Sigmoid colon (tissue), 6 donors: ENCODE measurements at regions not wholly inside any gene's neighbourhood (a gene's known extent, or its start where the extent isn't known, plus 50 kb on each side); places are given as distances from the start of the nearest gene placed in this dataset.

Experiments
- DNase-seq: peaks from one replicate; pipeline ENCODE4 v3.0.0-alpha.2; 2019
- H3K27ac ChIP-seq, 4 donors: fragments of 200-600 bp; sonication (generic); one replicate each; pipeline ENCODE4 v1.5.1; 2016 to 2019; ENCODE audit warnings: mild to moderate bottlenecking in 1 of 4
- H3K27me3 ChIP-seq, 3 donors: fragments of 200-600 bp; sonication (generic); one replicate each; pipeline ENCODE4 v1.5.1; 2019; ENCODE audit warnings: mild to moderate bottlenecking in 1 of 3
- H3K36me3 ChIP-seq, 4 donors: fragments of 200-600 bp; sonication (generic); one replicate each; pipeline ENCODE4 v1.5.1; 2016 to 2019
- H3K4me1 ChIP-seq, 4 donors: fragments of 200-600 bp; sonication (generic); one replicate each; pipeline ENCODE4 v1.5.1; 2017 to 2019
- H3K4me3 ChIP-seq, 4 donors: fragments of 200-600 bp; sonication (generic); one replicate each; pipeline ENCODE4 v1.5.1; 2017 to 2019; ENCODE audit warnings: mild to moderate bottlenecking in 2 of 4, moderate library complexity in 1 of 4
- H3K9me3 ChIP-seq, 4 donors: fragments of 200-600 bp in 3 of 4; sonication (generic) in 3 of 4; one replicate each; pipeline versions ENCODE4 v1.5.1 to v1.6.1; 2013 to 2019
- EP300 ChIP-seq, 4 donors: sonication (generic); formaldehyde crosslinking; IDR thresholded peaks; one replicate each; pipeline ENCODE4 v1.6.1; 2017; ENCODE audit warnings: antibody characterized with exemption in 4 of 4
- POLR2A ChIP-seq, 2 donors: fragments of 450-650 bp; IDR thresholded peaks; one replicate each; pipeline ENCODE4 v1.6.1; 2016; ENCODE audit warnings: antibody characterized with exemption in 2 of 2, mild to moderate bottlenecking in 2 of 2, moderate library complexity in 2 of 2
- POLR2AphosphoS5 ChIP-seq, 4 donors: sonication (generic); formaldehyde crosslinking; IDR thresholded peaks; one replicate each; pipeline ENCODE4 v1.6.1; 2017; ENCODE audit warnings: antibody characterized with exemption in 4 of 4
- WGBS, 2 donors: extraction: QIAGEN DNeasy Blood & Tissue Kit; methylation state at CpG; one replicate each; pipeline ENCODE4 v1.1.7; 2013; 5-methylcytosine and 5-hydroxymethylcytosine counted together
- intact Hi-C: fragments of 100-400 bp; cut with DNase I; formaldehyde crosslinking; loops from one replicate; pipeline ENCODE4 v1.15.1; 2023
- TF ChIP-seq, protein P1 (sequence below), 4 experiments: fragments of 450-650 bp in 3 of 4; fragments of 200-600 bp in 1 of 4; IDR thresholded peaks; one replicate each; pipeline ENCODE4 v1.5.1; 2016 to 2019; ENCODE audit warnings: antibody characterized with exemption in 4 of 4, mild to moderate bottlenecking in 3 of 4, moderate library complexity in 2 of 4
- donor health status: healthy with polysubstance abuse.
- donor health status: healthy.

DNA sequence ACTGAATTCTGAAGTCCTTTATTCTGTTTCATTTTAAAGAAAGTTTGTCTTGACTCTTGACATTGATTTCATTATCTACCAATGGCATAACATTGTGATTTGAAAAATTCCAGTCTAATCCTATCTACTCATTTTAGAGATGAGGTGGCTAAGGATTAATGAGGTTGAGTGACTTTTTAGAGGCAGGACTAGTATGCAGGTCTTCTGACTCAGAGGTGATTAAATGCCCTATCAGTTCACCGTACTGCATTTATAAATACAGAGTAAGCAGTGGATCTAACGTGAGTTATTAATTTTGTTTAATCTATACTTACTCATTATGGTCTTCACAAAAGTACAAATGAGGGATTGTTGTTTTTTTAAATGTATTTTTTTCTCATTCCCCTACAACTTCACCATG, 277.6 kb downstream of the PTBP2 start:
- H3K4me1 ChIP-seq: peaks cover 0 to 22% (median 10%) of the 10 kb centered on the region in 4 donors
- intact Hi-C loops: no loop called here
- WGBS, 2 donors: 88 to 91% methylated on average over 2 of the region's 2 CpGs
- TF ChIP-seq, protein P1, sequence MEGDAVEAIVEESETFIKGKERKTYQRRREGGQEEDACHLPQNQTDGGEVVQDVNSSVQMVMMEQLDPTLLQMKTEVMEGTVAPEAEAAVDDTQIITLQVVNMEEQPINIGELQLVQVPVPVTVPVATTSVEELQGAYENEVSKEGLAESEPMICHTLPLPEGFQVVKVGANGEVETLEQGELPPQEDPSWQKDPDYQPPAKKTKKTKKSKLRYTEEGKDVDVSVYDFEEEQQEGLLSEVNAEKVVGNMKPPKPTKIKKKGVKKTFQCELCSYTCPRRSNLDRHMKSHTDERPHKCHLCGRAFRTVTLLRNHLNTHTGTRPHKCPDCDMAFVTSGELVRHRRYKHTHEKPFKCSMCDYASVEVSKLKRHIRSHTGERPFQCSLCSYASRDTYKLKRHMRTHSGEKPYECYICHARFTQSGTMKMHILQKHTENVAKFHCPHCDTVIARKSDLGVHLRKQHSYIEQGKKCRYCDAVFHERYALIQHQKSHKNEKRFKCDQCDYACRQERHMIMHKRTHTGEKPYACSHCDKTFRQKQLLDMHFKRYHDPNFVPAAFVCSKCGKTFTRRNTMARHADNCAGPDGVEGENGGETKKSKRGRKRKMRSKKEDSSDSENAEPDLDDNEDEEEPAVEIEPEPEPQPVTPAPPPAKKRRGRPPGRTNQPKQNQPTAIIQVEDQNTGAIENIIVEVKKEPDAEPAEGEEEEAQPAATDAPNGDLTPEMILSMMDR (IDR thresholded peaks at IDR 0.05): no peak
- TF ChIP-seq POLR2A (IDR thresholded peaks at IDR 0.05) (no peak), EP300 (IDR thresholded peaks at IDR 0.05) (no peak), POLR2AphosphoS5 (IDR thresholded peaks at IDR 0.05) (no peak)
- H3K27me3 ChIP-seq: no peaks in the 10 kb centered on the region
- DNase-seq: no peak
- no peak overlapping the region for H3K4me3 ChIP-seq
- H3K9me3 ChIP-seq: no peaks in the 10 kb centered on the region
- no peak overlapping the region for H3K27ac ChIP-seq
- no peaks in the 10 kb centered on the region for H3K36me3 ChIP-seq

DNA sequence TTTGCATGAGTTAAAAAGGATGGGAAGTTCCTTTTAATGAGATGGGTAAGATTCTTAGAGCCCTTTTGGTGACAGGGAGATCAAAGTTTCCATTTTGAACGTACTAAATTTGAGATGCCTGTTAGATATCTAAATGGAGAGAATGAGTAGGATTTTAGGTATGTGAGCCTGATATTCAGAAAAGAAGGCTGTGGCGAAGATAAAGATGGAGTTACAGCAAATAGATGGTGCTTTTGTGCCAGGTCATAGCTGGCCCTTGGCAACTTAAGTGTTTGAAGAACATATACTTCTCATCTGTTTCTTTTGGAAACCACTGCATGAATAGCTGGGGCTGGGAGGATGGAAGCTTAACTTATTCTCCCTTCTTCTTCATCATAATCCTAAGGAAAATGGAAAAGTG, 282.5 kb downstream of the PTBP2 start:
- Histone ChIP-seq H3K4me1 (no peaks in the 10 kb centered on the region), H3K27me3 (no peaks in the 10 kb centered on the region), H3K4me3 (no peak overlapping the region), H3K27ac (no peak overlapping the region), H3K36me3 (no peaks in the 10 kb centered on the region), H3K9me3 (no peaks in the 10 kb centered on the region)
- intact Hi-C loops: no loop called here
- DNase-seq: no peak
- TF ChIP-seq POLR2AphosphoS5 (IDR thresholded peaks at IDR 0.05): no peak
- no peak for TF ChIP-seq EP300 (IDR thresholded peaks at IDR 0.05)
- 69 to 80% methylated on average over 2 of the region's 2 CpGs for WGBS, 2 donors

DNA sequence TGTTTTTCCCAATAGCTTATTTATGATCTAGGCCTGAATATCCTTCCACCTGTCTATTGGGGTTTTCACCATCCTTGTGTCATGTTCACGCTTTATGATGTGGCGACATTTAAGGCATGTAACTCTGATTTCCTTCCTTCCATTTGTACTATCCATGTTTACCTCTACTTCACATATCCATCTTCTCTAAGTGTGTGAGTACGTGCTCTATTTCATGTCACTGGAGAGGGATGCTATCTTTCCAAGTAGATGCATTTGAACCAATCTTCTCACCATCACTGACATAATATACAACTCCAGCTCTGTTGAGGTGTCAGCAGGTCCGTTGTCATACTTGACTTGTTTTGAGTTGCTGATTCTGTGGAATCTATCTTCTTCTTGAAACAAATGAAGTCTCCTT, 283.2 kb downstream of the PTBP2 start:
- 93% methylated on average over 4 of the region's 4 CpGs for WGBS, 2 donors
- Histone ChIP-seq H3K4me1 (no peaks in the 10 kb centered on the region), H3K27me3 (no peaks in the 10 kb centered on the region)

DNA sequence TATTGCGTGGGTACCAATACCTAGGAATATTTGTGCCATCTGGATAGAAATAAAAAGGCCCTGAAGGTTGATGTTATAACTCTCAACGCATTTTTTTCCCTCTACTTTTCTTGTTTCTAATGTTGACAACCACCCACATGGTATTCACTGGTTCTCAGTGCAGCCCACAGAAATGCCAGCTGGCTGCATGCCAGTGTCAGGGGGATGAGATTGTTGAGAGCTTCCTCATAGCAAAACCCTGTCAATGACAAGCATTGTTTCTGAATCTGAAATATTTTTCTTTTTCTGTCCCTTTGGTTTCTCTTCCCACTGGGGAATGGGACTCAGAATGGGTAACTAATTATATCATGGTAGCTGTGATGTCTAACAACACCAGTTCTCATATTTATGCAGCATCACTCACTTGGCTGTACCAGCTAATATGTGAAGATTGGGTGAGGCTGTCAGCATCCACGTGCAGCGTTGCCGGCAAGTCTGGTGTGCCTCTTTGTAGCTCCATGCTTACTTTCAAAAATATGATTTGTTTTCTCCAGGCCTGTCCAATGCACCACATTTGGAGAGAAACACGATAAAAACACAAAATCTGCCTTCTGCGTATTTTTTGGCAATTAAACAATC, 284.6 kb downstream of the PTBP2 start:
- DNase-seq: no peak
- WGBS, 2 donors: 82 to 87% methylated on average over 7 of the region's 7 CpGs
- Histone ChIP-seq H3K4me3 (no peak overlapping the region), H3K36me3 (no peaks in the 10 kb centered on the region), H3K4me1 (no peaks in the 10 kb centered on the region), H3K9me3 (no peaks in the 10 kb centered on the region), H3K27me3 (no peaks in the 10 kb centered on the region), H3K27ac (no peak overlapping the region)
- TF ChIP-seq, protein P1 (IDR thresholded peaks at IDR 0.05): no peak
- no peak for TF ChIP-seq POLR2AphosphoS5 (IDR thresholded peaks at IDR 0.05)
- intact Hi-C loops: no loop called here

More for the DNA sequence above, 283.2 kb downstream of the PTBP2 start:
- no peak overlapping the region for H3K4me3 ChIP-seq
- no peak overlapping the region for H3K27ac ChIP-seq
- TF ChIP-seq, protein P1 (IDR thresholded peaks at IDR 0.05): no peak
- TF ChIP-seq POLR2AphosphoS5 (IDR thresholded peaks at IDR 0.05) (no peak), POLR2A (IDR thresholded peaks at IDR 0.05) (no peak), EP300 (IDR thresholded peaks at IDR 0.05) (no peak)
- intact Hi-C loops: no loop called here
- H3K9me3 ChIP-seq: no peaks in the 10 kb centered on the region
- H3K36me3 ChIP-seq: no peaks in the 10 kb centered on the region
- DNase-seq: no peak

DNA sequence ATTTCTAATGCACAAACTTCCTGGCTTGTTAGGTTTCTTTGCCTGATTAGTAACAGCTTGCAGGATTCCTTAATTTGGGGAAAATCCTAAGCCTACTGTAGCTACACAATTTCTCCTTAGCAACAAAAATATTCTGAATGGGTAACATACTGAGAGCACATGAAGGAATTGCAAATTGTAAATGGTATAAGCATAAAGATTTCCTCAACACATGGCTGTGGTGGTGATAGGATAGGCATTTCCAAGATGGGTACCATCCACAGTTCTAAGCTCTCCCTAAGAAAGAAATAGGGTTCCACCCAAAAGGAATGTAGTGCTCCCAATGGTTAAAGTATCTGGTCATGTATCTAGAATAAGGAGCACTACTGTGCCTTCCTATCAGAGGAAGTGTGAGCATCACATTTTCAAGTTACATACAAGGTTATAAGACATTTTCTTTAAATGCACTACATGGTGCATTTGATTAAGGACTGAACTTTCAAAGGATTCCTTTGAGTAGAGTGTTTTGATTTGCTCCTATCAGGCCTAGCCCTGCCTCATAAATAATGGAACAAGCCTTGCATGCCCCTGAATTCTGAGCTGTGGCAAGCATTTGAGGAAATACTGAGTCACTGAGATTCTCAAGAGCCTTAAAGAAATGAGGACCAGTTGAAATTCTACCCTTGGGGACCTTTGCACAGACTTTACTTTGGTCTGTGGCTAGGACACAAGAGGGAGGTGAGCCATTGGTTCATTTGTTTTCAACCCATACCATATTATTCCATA, 286.4 kb downstream of the PTBP2 start:
- no peak for TF ChIP-seq POLR2A (IDR thresholded peaks at IDR 0.05)
- TF ChIP-seq POLR2AphosphoS5 (IDR thresholded peaks at IDR 0.05): no peak
- TF ChIP-seq, protein P1 (IDR thresholded peaks at IDR 0.05): no peak
- TF ChIP-seq EP300 (IDR thresholded peaks at IDR 0.05): no peak
- intact Hi-C loops: no loop called here

More for the DNA sequence above, 286.4 kb downstream of the PTBP2 start:
- Histone ChIP-seq H3K27ac (no peak overlapping the region), H3K27me3 (no peaks in the 10 kb centered on the region), H3K9me3 (no peaks in the 10 kb centered on the region), H3K4me1 (no peaks in the 10 kb centered on the region), H3K4me3 (no peak overlapping the region), H3K36me3 (no peaks in the 10 kb centered on the region)
- no peak for DNase-seq
